ENCODE measurements at regions not wholly inside any gene's neighbourhood (a gene's known extent, or its start where the extent isn't known, plus 50 kb on each side); places are given as distances from the start of the nearest gene placed in this dataset.

DNA sequence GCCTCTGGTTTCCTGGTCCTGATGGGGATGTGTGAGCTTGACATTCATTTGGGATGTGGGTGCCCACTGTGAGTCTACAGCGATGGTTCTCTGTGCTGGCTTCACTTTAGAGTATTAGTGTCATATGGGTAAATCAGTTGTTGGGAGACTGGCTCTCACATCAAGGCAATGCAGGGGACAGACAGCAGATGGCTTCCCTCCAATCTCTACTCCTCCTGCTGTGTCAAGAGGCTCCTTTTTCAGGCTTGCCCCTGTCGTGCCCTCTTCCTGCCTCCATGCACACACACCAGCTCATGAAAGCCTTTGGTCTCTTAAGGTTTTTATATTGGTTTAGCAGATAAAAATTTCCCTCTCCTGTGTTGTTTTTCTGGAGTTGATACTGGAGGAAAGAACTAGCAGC, 315.6 kb downstream of the RDH14 start:
- no peaks in the 10 kb centered on the region for H3K9me3 ChIP-seq (ENCODE audit: severe bottlenecking)
- TF ChIP-seq, protein P1, sequence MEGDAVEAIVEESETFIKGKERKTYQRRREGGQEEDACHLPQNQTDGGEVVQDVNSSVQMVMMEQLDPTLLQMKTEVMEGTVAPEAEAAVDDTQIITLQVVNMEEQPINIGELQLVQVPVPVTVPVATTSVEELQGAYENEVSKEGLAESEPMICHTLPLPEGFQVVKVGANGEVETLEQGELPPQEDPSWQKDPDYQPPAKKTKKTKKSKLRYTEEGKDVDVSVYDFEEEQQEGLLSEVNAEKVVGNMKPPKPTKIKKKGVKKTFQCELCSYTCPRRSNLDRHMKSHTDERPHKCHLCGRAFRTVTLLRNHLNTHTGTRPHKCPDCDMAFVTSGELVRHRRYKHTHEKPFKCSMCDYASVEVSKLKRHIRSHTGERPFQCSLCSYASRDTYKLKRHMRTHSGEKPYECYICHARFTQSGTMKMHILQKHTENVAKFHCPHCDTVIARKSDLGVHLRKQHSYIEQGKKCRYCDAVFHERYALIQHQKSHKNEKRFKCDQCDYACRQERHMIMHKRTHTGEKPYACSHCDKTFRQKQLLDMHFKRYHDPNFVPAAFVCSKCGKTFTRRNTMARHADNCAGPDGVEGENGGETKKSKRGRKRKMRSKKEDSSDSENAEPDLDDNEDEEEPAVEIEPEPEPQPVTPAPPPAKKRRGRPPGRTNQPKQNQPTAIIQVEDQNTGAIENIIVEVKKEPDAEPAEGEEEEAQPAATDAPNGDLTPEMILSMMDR (IDR thresholded peaks at IDR 0.05; ENCODE audit: low read depth, low read length), result peak; percentile 66
- no peaks in the 10 kb centered on the region for H3K27me3 ChIP-seq (ENCODE audit: insufficient read depth, low read depth, severe bottlenecking)
- H3K27ac ChIP-seq, result peak overlapping the region; percentile 15; the same call in 1 of the 2 replicates
- no peaks in the 10 kb centered on the region for H3K36me3 ChIP-seq
- DNase-seq, result peak; percentile 85
- H3K4me3 ChIP-seq (ENCODE audit: low read depth, low read length), result no peak overlapping the region

DNA sequence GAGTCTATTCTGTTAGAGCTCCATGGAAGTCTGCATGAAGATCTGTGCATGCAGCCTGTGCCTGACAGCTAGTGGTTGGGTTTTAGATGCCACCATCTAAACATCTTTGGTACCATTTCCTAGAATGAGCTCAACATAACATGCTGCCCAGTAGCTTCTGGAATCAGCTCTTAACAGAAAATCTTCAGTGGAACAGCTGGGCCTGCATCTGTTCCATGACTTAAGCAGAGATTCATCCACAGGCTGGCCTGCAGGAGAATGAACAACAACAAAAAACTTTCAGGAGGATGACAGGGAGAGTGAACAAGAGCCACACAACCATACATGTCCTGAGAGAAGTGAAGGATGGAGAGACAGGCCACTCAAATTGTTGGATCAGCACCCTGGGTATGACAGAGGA, 316.6 kb downstream of the RDH14 start:
- no peak for DNase-seq
- Histone ChIP-seq H3K27ac (no peak overlapping the region), H3K27me3 (ENCODE audit: insufficient read depth, low read depth, severe bottlenecking) (no peaks in the 10 kb centered on the region), H3K4me3 (ENCODE audit: low read depth, low read length) (no peak overlapping the region), H3K36me3 (no peaks in the 10 kb centered on the region), H3K9me3 (ENCODE audit: severe bottlenecking) (no peaks in the 10 kb centered on the region)
- TF ChIP-seq, protein P1 (IDR thresholded peaks at IDR 0.05; ENCODE audit: low read depth, low read length), result no peak

DNA sequence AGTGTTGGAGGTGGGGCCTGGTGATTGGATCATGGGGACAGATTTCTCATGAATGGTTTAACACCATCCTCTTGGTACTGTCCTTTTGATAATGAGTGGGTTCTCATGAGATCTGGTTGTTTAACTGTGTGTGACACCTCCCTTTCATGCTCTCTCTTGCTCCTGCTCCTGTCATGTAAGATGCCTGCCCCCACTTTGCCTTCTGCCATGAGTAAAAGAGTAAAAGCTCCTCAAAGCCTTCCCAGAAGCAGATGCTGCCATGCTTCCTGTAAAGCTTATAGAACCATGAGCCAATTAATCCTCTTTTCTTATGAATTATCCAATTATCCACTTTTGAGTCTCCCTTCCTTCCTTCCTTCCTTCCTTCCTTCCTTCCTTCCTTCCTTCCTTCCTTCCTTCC, 317.7 kb downstream of the RDH14 start:
- DNase-seq, result peak; percentile 84
- TF ChIP-seq, protein P1 (IDR thresholded peaks at IDR 0.05; ENCODE audit: low read depth, low read length), result no peak
- H3K4me3 ChIP-seq (ENCODE audit: low read depth, low read length), result no peak overlapping the region
- no peak overlapping the region for H3K27ac ChIP-seq
- H3K9me3 ChIP-seq (ENCODE audit: severe bottlenecking), result no peaks in the 10 kb centered on the region
- H3K27me3 ChIP-seq (ENCODE audit: insufficient read depth, low read depth, severe bottlenecking), result no peaks in the 10 kb centered on the region
- H3K36me3 ChIP-seq, result no peaks in the 10 kb centered on the region

DNA sequence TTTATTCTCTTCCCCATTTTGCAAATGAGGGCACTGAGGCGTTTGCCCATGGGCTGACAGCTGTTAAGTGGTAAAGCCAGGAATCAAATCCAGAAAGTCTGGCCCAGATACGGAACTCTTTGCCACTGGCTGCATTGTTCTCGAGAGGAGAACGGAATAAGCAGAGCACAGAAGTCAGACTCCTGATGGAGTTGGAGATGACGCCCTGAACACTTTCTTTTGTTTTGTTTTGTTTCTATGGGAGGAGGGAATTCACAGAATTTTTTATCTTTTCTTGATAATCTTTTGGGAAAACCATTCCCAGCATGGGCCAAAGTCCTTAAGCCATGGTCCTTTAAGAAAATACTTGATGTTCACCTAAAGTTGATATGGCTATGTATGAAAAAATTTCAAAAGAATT, 322.2 kb downstream of the RDH14 start:
- H3K27me3 ChIP-seq (ENCODE audit: insufficient read depth, low read depth, severe bottlenecking), result no peaks in the 10 kb centered on the region
- H3K4me3 ChIP-seq (ENCODE audit: low read depth, low read length), result no peak overlapping the region
- TF ChIP-seq, protein P1 (IDR thresholded peaks at IDR 0.05; ENCODE audit: low read depth, low read length), result no peak
- DNase-seq, result no peak
- no peaks in the 10 kb centered on the region for H3K9me3 ChIP-seq (ENCODE audit: severe bottlenecking)
- H3K27ac ChIP-seq, result no peak overlapping the region
- no peaks in the 10 kb centered on the region for H3K36me3 ChIP-seq

DNA sequence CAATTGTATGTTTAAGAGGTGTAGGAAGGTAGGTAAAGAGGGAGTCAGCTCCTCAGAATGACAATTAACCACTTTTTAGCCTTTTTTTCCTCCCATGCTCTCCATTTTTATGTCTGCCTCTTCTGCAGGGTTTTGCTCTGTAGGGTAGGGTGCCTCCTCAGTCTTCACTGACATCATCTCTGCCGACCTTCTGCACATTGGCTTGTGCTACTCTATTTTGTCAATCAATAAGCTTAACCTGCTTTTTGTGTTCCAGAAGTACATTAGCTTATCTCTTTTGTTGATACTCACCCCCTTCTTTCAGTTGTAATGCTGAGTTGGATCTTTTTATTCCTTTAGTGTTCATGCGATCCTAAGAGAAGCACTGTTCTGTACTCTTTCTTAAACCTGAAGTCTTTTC, 323.2 kb downstream of the RDH14 start:
- Histone ChIP-seq H3K27me3 (ENCODE audit: insufficient read depth, low read depth, severe bottlenecking) (no peaks in the 10 kb centered on the region), H3K36me3 (no peaks in the 10 kb centered on the region), H3K4me3 (ENCODE audit: low read depth, low read length) (no peak overlapping the region), H3K27ac (no peak overlapping the region), H3K9me3 (ENCODE audit: severe bottlenecking) (no peaks in the 10 kb centered on the region)
- DNase-seq, result no peak
- TF ChIP-seq, protein P1 (IDR thresholded peaks at IDR 0.05; ENCODE audit: low read depth, low read length), result no peak

DNA sequence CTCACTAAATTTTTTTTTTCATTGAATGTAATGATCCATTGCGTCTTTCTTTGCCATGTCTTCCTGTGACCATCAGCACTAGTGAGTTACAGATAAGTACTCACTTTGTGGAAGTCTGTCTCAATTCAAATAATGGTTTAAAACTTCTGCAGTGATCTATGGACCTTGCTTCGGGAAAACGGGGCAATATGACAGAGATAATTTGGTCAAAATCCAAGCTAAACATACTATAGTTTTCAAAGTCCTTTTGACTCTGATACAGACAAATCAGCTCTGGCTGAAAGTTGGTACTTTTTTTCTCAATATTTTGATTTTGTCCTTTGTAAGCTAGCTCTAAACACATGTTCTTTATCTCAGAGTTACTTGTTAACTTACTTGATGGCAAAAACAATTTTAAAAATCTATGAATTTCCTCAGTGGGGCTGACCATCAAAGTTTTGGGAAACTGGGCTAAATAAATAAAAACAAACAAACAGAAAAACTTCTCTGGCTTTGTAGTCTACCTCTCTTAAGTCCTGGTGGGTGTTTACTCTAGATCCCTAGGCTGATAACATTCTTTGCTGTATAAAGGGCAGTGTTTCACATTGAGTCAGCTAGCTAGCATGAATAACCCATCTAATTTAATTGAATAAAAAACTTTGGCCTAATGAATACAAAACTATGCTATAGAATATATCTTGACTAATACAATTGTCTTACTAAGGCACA, 327.6 kb downstream of the RDH14 start:
- no peak overlapping the region for H3K4me3 ChIP-seq (ENCODE audit: low read depth, low read length)

More for the DNA sequence above, 327.6 kb downstream of the RDH14 start:
- Histone ChIP-seq H3K27me3 (ENCODE audit: insufficient read depth, low read depth, severe bottlenecking) (no peaks in the 10 kb centered on the region), H3K27ac (no peak overlapping the region), H3K9me3 (ENCODE audit: severe bottlenecking) (no peaks in the 10 kb centered on the region), H3K36me3 (no peaks in the 10 kb centered on the region)
- DNase-seq, result no peak
- TF ChIP-seq, protein P1 (IDR thresholded peaks at IDR 0.05; ENCODE audit: low read depth, low read length), result no peak

All from WERI-Rb-1 (cell line).